ENCODE measurements at regions not wholly inside any gene's neighbourhood (a gene's known extent, or its start where the extent isn't known, plus 50 kb on each side); places are given as distances from the start of the nearest gene placed in this dataset.

DNA sequence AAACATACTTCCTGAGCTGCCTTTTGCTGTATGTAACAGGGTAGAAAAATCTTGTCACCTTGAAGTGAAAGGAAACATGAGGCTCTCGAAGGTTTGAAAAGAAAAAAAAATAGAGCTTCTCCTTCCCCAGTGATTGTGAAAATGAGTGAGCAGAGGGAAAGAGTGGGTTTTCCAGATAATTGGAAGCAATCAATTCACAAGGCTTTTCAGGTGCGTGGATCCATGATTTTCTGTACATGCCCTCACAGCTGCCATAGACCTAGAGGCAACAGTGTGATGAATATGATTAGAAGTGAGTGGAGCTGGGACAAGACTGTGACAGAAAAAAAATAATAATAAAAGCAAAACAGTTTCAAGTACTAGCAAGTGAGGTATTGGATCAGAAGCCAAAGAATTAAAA, 1422.5 kb upstream of the CDH6 start:
- no peak for DNase-seq (ENCODE audit: extremely low read depth in 1 of 11, low read depth in 9 of 11, low spot score in 4 of 11)

DNA sequence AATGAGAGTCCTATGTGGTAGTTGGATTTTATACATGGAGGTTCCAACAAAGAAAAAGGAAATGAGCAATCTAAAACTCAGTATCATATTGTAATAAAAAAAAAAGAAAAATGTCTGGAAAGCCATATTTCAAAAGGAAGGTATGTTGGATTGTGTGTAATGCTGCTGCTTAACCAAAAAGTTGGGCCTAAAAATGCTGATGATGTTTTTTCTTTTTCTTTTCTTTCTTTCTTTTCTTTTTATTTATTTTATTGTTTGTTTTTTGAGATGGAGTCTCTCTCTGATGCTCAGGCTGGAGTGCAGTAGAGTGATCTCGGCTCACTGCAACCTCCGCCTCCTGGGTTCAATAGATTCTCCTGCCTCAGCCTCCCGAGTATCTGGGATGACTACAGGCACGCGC, 1424.0 kb upstream of the CDH6 start:
- DNase-seq (ENCODE audit: extremely low read depth in 1 of 11, low read depth in 9 of 11, low spot score in 4 of 11), result no peak

DNA sequence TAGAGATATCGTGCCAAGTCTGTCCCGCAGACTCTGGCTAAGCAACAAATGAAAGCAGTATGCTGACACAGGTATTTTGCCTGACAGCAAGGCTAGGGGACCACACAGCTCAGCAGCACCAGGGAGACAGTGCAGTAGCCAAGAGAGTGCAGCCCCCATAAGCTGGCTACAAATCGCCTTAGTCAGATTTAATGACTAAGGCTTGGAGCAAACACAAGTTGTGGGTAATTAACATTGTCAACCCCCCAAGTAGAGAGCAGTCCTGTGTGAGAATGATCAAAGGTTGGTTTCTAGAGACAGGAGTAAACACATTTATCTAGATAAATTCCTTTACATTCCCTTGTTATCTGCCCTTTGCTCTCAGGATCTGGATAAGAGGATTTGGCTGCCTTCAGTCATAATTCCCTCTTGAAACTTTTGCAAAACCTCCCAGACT, 1434.5 kb upstream of the CDH6 start:
- no peak for DNase-seq (ENCODE audit: extremely low read depth in 1 of 11, low read depth in 9 of 11, low spot score in 4 of 11)

DNA sequence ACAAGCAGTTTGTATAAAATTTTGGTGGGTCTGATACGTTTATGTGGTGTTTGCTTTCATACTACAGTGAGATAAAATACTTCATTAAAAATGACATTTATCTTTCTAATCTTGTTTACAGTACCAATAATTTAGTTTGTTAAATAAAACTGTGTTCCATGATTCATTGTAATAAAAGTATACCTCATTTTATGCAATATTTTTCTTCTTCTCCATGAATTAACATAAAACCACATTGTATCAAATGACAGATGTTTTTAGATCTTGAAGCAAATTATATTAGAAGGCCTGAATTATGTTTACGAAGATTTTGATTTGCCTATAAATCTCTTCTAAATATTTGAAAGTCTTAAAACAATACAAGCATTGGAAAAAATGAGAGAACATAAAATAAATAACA, 1443.0 kb upstream of the CDH6 start:
- DNase-seq (ENCODE audit: extremely low read depth in 1 of 11, low read depth in 9 of 11, low spot score in 4 of 11), result no peak

DNA sequence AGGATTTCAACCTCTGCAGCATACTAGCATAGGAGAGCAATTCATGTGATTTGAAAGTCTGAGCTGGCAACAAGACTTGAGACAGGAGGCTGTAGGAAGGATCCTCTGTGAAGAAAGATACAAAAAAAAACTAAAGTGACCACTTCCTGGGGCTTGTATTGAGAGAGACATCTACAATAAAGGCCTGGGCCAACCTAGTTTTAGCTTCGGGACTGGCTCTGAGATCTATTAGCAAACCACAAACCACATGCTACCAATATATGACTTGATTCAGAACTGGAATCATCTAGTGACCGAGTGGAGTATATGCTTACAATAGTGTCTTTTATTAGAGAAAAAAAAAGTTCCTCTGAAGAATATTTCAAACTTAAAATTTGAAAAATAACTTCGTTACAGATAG, 1448.9 kb upstream of the CDH6 start:
- no peak for DNase-seq (ENCODE audit: extremely low read depth in 1 of 11, low read depth in 9 of 11, low spot score in 4 of 11)

DNA sequence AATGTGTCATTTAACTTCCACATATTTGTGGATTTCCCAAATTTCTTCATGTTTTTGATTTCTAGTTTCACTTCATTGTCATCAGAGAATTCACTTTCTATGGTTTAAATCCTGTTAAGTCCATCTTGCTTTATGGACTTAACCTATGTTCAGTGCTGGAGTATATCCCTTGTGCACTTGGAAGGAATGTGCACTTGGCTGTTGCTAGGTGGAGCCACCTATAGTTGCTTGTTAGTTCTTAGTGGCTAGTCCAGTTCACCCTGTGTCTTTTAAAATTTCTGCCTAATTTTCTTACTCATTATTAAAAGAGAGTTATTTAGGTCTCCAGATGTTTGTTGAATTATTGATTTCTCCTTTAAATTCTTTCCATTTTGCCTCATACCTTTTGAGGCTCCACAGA, 1472.5 kb upstream of the CDH6 start:
- no peak for DNase-seq (ENCODE audit: extremely low read depth in 1 of 11, low read depth in 9 of 11, low spot score in 4 of 11)

DNA sequence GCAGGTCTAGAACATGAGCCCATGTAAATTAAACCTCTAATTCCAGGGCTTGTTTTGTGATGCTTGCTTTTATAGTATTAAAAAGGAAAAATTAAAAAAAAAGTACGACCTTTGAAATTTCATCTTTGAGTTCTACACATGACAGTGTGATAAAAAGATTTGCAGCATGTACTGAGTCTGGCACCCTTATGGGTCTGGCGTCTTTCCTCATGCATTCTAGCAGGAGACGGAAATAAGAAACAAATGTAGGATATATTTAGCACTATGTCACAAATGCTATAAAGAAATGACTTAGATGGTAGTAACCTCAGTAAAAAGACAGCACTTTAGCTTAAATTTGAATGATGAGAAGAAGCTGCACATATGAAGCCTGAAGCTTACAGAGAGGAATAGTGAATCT, 1474.3 kb upstream of the CDH6 start:
- DNase-seq (ENCODE audit: extremely low read depth in 1 of 11, low read depth in 9 of 11, low spot score in 4 of 11), result no peak

DNA sequence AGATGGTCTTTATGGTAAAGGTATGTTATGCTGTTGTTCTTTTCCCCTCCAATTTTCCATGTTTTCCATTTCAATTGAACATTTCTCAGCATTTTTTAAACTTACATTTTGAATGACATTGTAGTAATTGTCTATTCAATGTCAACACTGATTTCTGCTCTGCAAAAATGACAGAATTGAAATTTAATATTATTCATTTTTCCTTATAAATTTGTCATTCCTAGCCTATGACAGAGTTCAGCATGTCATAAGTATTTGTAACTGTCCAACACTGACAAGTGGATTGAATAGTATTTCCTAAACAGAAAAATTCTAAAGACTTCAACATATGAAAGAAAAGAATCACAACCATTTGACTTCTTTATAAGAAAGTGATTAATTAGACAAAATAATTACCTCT, 1478.3 kb upstream of the CDH6 start:
- DNase-seq (ENCODE audit: extremely low read depth in 1 of 11, low read depth in 9 of 11, low spot score in 4 of 11), result no peak

DNA sequence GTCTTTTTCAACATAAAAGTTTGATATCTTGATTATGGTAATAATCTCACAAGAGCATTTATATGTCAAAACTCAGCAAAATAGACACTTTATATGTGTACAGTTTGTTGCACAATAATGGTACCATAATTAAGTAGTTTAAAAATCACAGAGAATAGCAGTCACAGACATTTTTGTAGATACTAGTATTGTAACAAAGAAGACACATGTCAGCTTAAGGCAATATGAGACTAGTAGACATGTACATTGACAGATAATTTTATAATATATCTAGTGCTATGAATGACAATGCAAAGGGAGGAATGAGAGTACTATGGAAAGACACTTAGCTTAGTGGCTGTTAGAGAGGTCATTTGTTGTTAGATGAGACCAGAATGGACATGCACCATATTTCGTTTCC, 1490.6 kb upstream of the CDH6 start:
- DNase-seq (ENCODE audit: extremely low read depth in 1 of 11, low read depth in 9 of 11, low spot score in 4 of 11), result no peak

DNA sequence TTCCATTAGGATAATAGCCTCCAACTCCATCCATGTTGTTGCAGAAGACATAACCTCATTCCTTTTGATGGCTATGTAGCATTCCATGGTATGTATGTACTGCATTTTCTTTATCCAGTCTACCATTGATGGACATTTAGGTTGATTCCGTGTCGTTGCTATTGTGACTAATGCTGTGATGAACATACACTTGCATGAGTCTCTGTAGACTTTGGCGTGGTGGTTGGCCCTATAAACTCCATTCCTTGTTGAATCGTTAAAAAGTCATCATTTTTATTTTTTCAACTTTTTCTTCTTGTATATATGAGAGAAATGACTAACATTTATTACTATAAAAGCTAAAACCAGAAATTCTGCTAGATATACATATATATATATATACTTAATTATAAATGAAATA, 1491.9 kb upstream of the CDH6 start:
- DNase-seq (ENCODE audit: extremely low read depth in 1 of 11, low read depth in 9 of 11, low spot score in 4 of 11), result no peak

DNA sequence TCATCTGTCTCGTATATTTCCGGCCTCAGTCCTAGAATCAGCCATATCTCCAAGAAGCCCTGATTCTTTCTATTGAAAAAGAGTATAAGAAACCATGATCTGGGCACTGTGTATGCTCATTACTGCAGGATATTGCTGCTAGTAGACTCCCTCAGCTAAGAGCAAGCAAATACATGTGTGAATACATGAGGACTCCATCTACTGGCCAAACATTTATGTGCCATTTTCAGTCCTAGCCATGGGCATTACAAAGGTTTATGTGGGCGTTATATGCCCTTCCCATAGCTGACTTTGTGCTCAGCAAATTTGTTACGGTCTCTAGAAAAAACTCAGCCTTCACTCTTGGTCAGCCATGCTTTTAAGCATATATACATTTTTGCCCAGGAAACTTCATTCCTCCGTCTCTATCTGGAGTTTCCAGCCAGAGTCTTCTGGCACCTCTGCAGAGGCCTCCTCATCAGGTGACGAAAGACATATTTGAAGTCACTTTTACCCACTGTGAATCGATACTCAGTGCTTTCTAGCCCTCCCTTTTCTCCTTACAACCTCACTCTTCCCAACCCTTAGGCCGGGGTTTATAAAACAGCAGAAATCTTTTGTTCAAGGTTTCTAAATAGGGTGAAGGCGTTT, 1495.6 kb upstream of the CDH6 start:
- DNase-seq (ENCODE audit: extremely low read depth in 1 of 11, low read depth in 9 of 11, low spot score in 4 of 11), result peak in 4 of 11 donors; percentile 0 to 13 (median 2)

DNA sequence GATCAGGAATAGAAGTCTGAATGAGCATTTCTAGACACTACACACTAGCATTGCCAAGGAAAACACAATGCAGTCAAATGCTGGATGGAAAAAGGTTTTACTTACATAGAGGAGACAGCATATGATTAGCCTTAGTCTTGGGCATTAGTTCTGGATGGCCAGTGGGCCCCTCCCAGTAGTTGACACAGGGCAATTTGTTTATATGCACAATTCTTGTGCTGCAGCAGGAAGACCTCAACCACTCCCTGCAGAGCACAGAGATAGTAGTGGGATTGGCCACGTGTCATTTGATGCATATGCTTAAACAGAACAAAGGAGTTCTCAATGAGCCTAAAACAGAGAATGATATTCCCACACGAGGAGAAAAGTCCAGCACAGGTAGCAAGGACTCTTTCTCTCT, 1496.2 kb upstream of the CDH6 start:
- no peak for DNase-seq (ENCODE audit: extremely low read depth in 1 of 11, low read depth in 9 of 11, low spot score in 4 of 11)

DNA sequence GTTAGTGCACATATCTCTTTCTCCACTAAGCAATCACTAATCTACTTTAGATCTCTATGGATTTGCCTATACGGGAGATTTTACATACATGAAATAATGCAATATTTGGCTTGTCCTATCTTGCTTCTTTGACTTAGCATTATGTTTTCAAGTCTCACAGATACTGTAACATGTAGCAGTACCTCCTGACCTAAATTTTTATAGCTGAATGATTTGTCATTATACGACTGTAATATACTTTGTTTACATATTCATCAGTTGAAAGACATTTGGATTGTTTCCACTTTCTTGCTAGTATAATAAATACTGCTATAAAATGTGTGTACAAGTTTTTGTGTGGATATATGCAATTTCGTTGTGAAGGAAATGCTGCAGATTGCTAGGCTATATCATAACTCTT, 1520.8 kb upstream of the CDH6 start:
- DNase-seq (ENCODE audit: extremely low read depth in 1 of 11, low read depth in 9 of 11, low spot score in 4 of 11), result no peak

DNA sequence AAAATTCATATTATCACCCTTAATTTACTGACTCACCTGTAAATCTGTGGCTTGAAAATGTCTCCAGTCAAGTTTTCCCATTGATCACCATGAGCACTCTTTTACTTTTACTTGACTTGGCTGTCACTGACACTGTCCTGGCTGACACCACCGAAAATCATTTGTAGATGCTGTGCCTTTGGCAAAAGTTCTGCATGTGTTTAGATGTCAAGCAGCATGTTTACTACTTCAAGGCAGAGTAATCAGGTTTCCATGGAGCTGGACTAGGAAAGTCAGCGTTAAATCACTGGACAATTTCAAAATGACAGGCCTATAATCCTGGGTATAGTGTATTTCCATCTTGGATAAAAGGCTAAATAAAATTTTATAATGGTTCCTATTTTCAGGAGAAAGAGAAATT, 1530.6 kb upstream of the CDH6 start:
- DNase-seq (ENCODE audit: extremely low read depth in 1 of 11, low read depth in 9 of 11, low spot score in 4 of 11), result no peak

DNA sequence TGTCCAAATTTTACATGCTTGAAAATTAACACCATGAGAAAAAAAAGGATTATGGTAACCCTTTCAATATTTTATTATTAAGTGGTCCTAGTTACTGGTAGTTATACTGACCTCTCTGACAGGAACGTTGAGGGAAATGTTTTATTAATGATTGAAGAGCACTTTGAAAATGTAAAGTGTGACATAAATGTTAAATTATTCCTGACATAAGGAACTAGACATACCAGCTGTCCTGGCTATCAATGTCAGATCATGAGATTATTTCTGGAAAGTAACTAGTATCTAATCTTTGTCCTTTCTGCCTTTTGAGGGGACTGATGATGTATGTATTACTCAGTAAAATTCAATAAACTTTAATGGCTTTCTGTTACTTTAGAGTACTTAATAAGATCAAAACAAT, 1538.5 kb upstream of the CDH6 start:
- no peak for DNase-seq (ENCODE audit: extremely low read depth in 1 of 11, low read depth in 9 of 11, low spot score in 4 of 11)

DNA sequence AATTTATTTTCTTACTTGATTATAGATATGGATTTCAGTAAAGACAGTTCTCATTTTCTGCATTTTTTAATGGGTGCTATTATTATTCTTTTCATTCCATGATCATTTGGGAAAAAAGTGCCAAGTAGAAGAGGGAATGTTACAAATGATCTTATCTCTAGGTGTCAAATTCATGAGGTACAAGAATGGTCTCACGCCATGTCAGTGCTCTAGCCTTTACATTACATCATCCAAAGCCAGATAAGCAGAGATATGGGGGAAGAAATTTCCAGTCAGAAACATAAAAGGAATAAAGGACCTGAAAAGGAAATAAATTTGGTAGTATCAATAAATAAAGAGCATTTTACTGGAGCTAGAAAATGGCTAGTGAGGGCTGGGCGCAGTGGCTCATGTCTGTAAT, 1544.2 kb upstream of the CDH6 start:
- no peak for DNase-seq (ENCODE audit: extremely low read depth in 1 of 11, low read depth in 9 of 11, low spot score in 4 of 11)

DNA sequence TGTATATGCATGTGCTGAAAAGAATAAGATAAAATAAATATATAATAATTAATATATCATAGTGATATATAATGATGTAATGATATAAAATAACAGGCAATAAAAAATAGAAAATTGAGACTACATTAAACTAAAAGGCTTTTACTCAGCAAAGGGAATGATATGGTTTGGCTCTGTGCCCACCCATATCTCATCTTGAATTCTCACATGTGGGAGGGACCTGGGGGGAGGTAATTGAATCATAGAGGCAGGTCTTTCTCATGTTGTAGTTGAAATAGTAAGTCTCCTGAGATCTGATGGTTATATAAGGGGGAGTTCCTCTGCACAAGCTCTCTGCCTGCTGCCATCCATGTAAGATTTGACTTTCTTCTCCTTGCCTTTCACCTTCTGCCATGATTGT, 1550.9 kb upstream of the CDH6 start:
- no peak for DNase-seq (ENCODE audit: extremely low read depth in 1 of 11, low read depth in 9 of 11, low spot score in 4 of 11)

DNA sequence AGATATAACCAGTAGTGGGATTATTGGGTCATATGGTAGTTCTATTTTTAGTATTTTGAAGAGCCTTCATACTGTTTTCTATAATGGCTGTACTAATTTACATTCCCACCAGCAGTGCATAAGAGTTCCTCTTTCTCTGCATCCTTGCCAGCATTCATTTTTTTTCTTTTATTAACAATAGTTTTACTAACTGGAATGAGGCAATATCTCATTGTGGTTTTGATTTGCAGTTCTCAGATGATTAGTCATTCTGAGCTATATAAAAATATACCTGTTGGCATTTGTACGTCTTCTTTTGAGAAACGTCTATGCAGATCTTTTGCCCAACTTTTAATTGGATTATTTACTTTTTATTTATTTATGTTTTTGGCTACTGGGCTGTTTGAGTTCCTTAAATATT, 1579.3 kb upstream of the CDH6 start:
- DNase-seq (ENCODE audit: extremely low read depth in 1 of 11, low read depth in 9 of 11, low spot score in 4 of 11), result no peak

DNA sequence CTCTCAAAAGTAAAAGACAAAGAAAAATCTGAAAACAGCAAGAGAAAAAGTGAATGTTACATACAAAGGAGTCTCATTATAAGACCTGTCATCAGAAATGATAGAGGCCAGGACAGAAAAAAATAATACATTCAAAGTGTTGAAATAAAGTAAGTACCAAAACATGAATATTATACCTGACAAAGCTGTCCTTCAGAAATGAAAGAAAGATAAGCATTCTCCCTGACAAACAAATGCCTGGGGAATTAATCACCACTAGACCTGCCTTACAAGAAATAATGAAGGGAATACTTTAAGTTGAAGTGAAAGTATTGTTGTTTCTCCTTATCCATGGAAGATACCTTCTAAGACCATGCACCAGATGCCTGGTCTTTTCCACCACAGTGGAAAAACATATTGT, 1605.2 kb upstream of the CDH6 start:
- no peak for DNase-seq (ENCODE audit: extremely low read depth in 1 of 11, low read depth in 9 of 11, low spot score in 4 of 11)

DNA sequence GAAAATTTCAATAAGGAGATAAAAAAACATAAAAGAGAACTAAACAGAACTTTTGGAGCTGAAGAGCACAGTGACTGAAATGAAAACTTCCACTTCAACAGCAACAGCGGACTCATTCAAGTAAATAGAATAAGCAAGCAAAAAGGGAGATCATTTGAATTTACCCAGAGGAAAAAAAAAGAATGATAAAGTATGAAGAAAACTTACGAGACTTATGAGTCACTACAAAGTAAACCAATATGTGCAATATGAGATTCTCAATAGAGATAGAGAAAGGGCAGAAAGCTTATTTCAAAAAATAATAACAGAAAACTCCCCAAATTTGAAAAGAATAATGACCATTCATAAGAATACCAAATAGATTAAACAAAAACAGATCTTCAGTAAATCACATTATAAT, 1605.7 kb upstream of the CDH6 start:
- no peak for DNase-seq (ENCODE audit: extremely low read depth in 1 of 11, low read depth in 9 of 11, low spot score in 4 of 11)

DNA sequence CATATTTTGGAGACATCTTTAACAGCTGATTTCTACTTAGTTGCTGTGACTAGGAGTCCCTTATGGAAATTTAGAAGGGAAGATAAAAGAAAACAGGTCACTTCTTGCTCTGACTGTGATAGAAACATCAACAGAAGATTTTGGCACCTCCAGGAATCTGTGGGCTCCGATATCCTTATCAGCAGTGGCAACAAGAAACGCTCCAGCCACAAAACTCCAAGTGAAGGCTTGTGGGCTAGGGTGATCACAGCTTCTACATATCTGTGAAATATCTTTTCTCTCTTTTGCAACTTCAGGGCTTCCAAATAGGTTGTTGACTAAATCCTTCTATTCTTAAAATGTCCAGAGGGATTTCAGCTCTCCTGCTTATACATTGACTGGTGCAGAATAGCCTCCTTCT, 1625.5 kb upstream of the CDH6 start:
- DNase-seq (ENCODE audit: extremely low read depth in 1 of 11, low read depth in 9 of 11, low spot score in 4 of 11), result no peak

DNA sequence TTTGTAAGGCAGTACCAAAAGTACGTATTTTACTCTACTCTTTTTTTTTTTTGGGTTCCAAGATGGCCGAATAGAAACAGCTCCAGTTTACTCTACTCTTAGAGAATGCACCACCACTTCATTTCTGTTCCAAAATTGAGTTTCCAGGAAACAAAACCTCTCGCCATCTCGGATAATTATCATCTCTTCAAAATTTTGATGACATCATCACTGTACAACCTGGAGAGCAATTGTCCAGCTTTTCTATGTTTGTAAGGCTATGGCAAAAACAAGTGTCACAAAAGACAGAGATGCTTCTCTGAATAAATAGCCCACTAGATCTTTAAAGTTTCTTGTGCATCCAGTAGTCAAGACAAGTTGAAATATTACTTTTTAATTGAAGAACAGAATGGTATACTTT, 1631.9 kb upstream of the CDH6 start:
- DNase-seq (ENCODE audit: extremely low read depth in 1 of 11, low read depth in 9 of 11, low spot score in 4 of 11), result no peak
